Brain microvascular endothelial cell (primary cell): ENCODE measurements at regions not wholly inside any gene's neighbourhood (a gene's known extent, or its start where the extent isn't known, plus 50 kb on each side); places are given as distances from the start of the nearest gene placed in this dataset.

Experiments
- DNase-seq: peaks from one replicate; pipeline ENCODE4 v3.0.0-alpha.2; 2020
- H3K27ac ChIP-seq: fragments of 250-450 bp; sonication (Bioruptor Pico); 2 replicates; pipeline ENCODE4 v1.5.1; 2020; ENCODE audit warnings: mild to moderate bottlenecking, moderate library complexity
- H3K27me3 ChIP-seq: fragments of 250-450 bp; sonication (Bioruptor Pico); replicated peaks from 2 replicates; pipeline ENCODE4 v1.5.1; 2020; ENCODE audit warnings: mild to moderate bottlenecking
- H3K36me3 ChIP-seq: fragments of 250-450 bp; sonication (Bioruptor Pico); replicated peaks from 2 replicates; pipeline ENCODE4 v1.5.1; 2020; ENCODE audit warnings: mild to moderate bottlenecking
- H3K4me3 ChIP-seq: 2 replicates; pipeline ENCODE4 v1.5.1; 2011; ENCODE audit warnings: low read depth, mild to moderate bottlenecking, control low read depth, low read length, moderate library complexity
- CTCF ChIP-seq: IDR thresholded peaks from 2 replicates; pipeline ENCODE4 v1.5.1; 2011; ENCODE audit warnings: low read depth, mild to moderate bottlenecking, moderate library complexity, low read length, control low read depth, inconsistent platforms; ENCODE audit errors: missing control alignments
- in situ Hi-C: cut with HindIII; loops from 2 replicates; pipeline ENCODE4 v1.10.0; 2017; ENCODE audit warnings: low sequenced_read_pairs, low pct_ligation_motif_present

- Histone ChIP-seq H3K27ac (no peak overlapping the region), H3K4me3 (no peak overlapping the region), H3K27me3 (no peaks in the 10 kb centered on the region), H3K36me3 (no peaks in the 10 kb centered on the region)
- TF ChIP-seq CTCF: peak; percentile 68
- peak; percentile 43 for DNase-seq
- in situ Hi-C loops: no loop called here
Measured at GRCh38 chr2:134782792-134783191, 55.6 kb upstream of the ACMSD start.

GRCh38 chr2:134783912-134784311 lies 54.5 kb upstream of the ACMSD start:
- Histone ChIP-seq H3K27ac (no peak overlapping the region), H3K36me3 (no peaks in the 10 kb centered on the region), H3K27me3 (no peaks in the 10 kb centered on the region), H3K4me3 (no peak overlapping the region)
- TF ChIP-seq CTCF: no peak
- in situ Hi-C loops: no loop called here
- no peak for DNase-seq

GRCh38 chr2:134785659-134786430 lies 52.6 kb upstream of the ACMSD start:
- DNase-seq: no peak
- no peaks in the 10 kb centered on the region for H3K27me3 ChIP-seq
- no peak overlapping the region for H3K27ac ChIP-seq
- TF ChIP-seq CTCF: no peak
- in situ Hi-C loops: no loop called here
- no peaks in the 10 kb centered on the region for H3K36me3 ChIP-seq
- no peak overlapping the region for H3K4me3 ChIP-seq

- in situ Hi-C loops: no loop called here
- no peak for DNase-seq
Measured at GRCh38 chr2:134788417-134788816, 50.0 kb upstream of the ACMSD start.

More at GRCh38 chr2:134788417-134788816, 50.0 kb upstream of the ACMSD start:
- H3K27me3 ChIP-seq: no peaks in the 10 kb centered on the region
- H3K27ac ChIP-seq: no peak overlapping the region
- H3K36me3 ChIP-seq: no peaks in the 10 kb centered on the region
- no peak overlapping the region for H3K4me3 ChIP-seq
- no peak for TF ChIP-seq CTCF
